ENCODE measurements at regions not wholly inside any gene's neighbourhood (a gene's known extent, or its start where the extent isn't known, plus 50 kb on each side); places are given as distances from the start of the nearest gene placed in this dataset.

GRCh38 chr2:235140801-235141081 is 188.9 kb downstream of the SH3BP4 start:
- TF ChIP-seq POLR2A (IDR thresholded peaks at IDR 0.05; ENCODE audit: low read depth, low read length) (no peak), TAF1 (IDR thresholded peaks at IDR 0.05; ENCODE audit: borderline replicate concordance, low read depth, low read length) (no peak)
